ENCODE measurements at regions not wholly inside any gene's neighbourhood (a gene's known extent, or its start where the extent isn't known, plus 50 kb on each side); places are given as distances from the start of the nearest gene placed in this dataset.

DNA sequence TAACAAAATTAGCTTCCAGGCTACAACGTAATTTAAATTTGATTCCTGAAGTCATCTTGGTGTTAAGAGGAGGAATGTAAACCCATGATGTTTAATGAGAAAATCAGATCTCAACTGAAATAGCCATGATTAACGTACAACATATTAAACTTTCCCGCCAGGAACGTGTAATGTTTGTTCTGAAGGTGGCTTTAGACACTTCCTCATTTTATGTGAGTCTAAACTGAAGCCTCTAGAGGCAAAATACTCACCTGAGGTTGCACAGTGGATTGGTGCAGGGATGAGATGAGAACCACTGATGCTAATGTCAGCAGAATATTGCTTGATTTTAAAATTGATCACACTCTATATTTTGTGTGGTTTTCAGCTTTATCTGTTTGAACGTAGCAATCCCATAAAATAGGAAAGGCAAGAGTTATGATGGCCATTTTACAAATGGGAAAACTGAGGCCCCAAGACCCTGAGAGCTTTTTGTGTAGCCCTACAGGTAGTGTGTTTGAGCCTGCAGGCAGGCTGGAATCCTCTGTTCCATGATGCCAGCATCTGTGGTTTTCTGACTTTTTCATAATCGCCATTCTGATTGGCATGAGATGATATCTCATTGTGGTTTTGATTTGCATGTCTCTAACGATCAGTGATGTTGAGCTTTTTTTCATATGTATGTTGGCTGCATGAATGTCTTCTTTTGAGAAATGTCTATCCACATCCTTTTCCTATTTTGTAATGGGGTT lies 243.7 kb upstream of the BMPER start:
- no peak for DNase-seq

DNA sequence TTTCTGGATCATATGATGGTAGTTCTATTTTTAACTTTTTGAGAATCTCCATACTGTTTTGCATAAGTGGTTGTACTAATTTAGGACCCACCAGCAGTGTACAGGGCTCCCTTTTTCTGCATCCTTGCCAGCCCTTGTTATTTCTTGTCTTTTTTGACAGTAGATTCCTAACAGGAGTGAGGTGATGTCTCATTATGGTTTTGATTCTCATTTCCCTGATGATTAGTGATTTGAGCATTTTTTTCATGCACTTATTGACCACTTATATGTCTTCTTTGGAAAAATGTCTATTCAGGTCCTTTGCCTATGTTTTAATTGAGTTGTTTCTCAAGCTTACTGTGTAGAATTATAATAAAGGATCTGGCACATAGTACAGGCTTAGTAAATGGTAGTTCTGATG lies 238.8 kb upstream of the BMPER start:
- no peak for DNase-seq

DNA sequence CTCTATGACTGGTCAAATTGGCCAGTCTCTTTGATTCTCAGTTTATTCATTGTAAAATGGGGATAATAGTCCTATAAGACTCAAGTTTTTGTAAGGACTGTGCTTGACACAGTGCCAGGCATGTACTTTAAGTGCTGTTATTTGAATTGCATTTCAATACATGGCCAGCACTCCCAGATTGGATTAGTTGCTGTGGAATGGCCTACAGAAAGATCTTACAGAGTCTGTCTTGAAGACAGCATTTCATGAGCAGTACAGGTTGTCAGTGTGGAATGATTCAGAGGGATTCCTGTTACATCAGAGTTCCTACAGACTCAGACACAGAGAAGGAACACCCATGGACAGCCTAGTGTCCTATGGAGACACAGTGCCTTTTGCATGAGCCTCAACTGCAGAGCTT lies 238.1 kb upstream of the BMPER start:
- DNase-seq: no peak

DNA sequence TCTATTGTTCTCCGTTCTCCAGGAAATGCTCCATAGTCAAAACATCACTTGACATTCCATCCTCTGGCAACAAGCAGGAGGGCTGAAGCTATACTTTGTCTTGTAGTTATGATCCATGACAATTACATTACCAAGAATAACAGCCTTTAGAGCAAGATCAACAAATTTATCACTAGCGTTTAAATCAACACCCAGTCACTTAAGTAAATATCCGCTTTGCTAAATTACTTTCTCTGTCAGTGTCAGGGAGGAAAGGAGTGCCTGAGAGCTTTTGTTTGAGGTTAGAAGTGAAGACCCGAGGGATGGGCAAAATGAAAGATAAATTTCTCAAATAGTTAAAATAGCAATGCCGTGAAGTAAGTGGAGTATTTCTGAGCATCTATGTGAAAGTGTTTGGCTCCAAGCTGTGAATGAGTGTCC lies 236.1 kb upstream of the BMPER start:
- no peak for DNase-seq

DNA sequence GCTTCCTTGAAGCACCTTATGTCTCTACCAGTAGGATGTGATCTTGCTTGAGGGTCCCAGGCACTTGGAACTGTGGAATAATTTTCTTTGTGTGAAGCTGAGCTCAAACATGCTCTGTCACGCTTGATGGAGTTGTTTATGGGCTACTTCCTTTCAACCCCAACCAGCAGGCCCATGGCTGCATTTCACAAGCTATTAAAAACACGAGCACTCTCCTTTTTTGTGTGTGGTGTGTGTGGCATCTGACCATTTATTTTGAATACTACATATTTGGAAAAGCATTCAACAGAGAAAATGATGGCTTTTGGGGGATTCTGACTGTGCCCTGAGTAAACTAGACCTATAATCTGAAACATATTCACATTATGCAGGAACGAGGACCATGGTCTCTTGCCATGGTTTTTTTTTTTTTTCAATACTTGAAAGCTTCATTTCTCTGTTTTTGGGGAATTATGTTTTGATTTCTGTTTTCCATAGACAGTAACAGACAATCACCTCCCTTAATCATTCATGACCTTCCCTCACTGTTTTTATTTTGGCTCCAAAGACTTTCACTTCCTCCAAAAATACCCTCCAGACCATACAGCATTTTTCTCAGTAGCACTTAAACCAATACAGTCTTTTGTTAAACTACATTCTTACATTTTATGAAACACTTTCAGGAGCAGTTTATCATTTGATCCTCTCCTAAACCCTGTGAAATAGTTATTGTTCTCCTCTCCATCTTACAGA lies 233.6 kb upstream of the BMPER start:
- DNase-seq: no peak

DNA sequence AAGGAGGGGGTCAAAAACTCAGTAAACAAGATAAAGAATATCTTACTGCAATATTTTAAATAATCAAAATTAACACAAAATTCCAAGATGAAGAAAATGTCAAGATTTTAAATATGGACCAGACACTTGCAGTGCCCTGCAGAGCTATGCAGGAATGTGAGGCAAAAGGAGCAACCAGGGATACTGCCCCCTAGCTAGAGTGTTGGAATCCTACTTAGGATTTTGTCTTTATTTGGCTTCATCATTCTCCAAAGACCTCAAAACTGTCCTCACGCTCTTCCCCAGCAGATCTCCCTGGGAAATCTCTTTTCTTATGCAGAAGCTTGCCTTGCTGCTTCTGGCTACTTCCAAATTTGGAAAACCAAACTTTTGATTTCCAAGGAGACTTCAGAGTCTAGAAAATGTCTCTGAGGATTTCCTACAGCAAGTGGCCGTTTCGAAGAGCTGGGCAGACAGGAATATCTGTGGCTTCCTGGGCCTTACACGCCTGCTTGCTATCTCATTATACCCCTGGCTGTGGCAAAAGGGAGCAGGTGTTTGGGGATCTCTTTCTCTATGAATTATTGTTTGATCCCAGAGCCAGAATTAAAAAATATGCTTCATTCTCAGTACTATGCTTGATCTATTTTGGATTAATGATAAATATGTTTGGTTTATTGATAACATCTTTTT lies 232.2 kb upstream of the BMPER start:
- no peak for DNase-seq

DNA sequence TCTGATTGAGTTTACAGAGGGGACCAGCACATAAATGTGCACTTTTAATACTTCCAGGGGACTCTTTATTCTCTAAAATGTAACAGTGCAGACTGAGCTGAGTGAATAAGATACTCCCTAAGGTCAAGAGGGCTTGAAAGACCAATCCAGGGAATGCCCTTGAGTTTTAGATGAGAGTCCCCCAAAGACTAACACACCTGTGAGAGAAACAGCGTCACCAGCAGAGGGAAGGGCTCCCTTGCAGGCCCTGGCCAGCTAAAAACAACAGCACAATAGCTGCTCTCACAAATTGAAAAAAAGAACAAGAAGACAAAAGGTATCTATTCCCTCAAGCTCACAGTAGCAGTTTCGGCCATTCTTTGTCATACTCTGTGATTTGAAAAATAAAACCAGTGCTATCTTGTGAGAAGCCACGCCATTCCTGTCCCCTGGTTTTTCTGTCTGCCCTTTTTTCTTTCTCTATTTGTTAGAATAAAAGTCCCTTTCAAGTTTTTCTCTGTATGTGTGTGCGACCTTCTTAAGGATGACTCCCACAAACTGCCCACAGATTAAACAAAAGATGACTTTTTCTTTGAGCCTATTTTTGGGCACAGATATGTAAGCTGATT lies 230.4 kb upstream of the BMPER start:
- DNase-seq: no peak

DNA sequence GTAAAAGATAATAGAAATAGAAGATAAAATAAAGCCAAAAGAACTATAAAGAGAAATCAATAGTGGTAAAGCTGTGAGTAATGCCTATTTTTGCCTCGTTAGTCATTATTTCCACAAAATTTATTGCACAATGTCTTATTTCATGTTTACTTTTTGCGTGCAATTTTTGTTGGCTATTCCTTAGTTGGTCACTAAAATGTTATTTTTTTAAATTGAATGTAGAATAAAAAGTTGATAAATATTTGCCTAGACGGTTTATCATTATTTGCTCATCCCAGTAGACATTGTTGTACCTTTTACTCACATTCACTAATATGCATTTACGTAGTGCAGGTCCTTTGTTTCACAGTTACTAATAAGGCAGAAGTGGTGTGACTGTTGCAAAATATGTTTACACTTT lies 227.8 kb upstream of the BMPER start:
- no peak for DNase-seq

DNA sequence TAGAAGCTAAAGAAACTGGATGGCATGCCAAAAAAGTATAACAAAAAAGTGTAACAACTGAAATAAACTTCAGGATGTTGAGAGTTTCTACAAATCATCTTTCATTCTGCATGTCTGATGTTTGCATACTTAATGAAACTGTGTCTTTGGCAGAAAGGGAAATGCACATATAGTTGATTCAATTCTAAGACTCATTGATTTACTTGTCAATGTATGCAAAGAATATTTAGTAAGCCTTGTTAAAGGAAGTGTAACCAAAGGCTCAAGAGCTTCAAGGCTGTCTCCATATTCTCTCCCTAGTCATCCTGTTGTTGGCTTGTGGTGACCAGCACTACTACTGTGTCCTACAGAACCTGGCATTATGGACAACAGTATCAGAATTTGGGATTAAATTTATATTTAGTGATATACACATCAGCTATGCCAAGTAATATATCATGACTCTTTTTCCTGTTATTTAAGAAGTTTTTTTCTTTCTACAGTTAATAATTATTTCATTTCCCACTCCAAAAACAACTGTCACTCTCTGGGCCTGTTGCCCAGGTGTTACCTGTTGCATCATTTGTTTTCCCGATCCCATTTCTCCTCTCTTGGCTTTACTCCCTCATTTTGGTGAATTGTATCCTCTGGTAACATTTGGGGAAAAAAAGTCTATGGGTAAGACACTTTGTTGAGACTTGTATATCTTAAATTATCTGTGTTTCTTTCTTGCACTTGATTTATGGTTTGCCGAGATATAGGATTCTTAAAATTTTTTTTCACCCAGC lies 226.6 kb upstream of the BMPER start:
- DNase-seq: no peak

DNA sequence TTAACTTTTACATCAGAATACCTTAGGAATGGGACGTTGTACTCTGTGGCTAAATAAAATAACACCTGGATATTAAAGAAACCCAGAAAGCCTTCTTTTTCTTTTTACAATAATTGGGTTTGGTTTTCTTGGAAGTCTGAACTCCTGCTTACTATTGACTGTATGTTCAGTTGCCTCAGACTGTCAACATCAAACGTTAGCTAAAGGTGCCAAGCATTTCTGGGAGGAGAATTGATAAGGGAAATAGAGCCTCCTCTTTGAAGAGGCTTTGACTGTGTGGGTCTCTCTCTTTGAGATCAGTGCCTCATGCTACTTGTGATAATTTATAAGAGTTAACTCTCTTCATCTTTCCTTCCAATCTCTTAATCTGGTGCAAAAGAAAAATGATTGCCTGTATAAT lies 224.7 kb upstream of the BMPER start:
- no peak for DNase-seq

DNA sequence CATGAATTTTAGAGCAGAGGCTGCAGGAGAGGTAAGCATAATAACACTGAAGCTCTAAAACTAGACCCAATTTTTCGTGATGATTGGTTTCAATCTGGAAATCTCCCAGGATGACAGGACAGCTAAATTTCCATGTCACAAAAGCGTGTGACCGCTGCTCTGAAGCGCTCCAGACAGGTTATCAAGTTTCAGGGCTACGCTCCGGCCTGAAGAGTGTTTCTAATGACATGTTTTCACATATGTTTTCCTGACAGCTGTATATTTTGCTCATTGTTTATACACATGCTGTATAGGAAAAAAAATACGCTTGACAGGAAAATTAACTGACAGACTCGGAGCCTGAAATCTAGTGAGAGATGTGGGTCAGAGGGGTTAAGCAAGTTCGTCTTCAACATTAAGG lies 219.8 kb upstream of the BMPER start:
- DNase-seq: no peak

DNA sequence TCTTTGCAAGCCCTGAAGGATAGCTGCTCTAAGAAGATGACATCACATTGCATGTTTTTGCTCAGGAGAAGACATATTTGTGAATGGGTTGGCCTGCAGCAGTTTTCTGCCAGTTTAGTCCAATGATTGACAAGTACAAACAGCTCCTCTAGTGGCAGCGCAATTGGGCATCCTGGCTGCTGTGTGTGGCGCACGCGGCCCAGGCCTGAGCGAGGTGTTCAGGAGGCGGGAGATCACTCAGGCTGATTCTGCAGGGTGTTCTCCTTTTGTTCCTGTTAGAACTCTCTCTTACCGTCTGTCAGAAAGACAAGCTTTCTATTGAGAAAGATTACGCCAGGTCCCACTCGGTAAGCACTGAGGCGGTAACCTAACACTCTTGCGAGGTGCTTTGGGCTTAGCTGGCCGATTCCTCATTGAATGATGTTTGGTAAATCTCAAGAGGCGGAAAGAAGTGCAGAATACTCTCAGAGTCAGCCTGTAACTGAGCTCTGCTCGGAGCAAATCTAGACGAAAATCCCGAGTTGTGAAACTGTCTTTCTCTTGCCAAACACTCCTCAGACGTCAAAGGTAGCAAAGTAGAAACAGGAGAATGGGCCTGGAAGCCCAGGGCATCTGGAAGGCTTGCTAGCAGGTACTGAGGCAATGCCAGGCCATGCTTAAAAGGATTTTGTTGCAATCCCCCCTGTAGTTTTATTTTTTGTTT lies 219.2 kb upstream of the BMPER start:
- no peak for DNase-seq

DNA sequence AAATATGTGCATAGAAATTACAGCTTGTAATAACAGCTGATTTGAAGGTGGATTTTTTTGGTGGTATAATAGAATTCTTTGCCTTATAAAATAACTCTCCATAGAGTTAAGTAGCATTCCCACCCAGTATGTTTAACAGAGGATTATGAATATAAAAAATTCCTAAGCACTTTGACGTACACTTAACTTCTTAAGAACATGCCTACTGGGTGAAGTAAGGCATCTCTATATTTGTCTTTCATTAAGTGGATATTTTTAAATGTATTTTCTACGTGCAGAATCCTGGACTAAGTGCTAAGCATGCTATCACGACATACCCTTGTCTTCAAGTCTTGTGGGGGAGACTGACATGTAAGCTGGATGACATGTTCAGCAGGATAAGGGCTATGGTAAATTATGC lies 217.7 kb upstream of the BMPER start:
- no peak for DNase-seq

DNA sequence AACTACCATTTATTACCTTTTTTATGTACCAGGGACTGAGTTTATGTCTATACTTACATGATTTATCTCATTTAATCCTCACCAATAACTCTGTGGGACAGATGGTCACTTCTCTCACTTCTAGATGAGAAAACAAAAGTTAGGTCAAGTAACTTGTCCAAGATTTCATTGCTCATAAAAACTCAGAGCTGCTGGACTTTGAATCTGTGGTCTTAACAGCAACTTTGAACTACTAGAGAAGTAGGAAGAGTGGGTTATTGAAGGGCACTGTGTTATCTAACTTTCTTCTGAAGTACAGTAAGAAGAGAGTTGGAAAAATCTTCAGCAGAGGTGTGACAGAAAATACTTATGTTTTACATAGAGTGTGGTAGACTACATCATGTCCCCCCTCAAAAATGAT lies 214.2 kb upstream of the BMPER start:
- no peak for DNase-seq

DNA sequence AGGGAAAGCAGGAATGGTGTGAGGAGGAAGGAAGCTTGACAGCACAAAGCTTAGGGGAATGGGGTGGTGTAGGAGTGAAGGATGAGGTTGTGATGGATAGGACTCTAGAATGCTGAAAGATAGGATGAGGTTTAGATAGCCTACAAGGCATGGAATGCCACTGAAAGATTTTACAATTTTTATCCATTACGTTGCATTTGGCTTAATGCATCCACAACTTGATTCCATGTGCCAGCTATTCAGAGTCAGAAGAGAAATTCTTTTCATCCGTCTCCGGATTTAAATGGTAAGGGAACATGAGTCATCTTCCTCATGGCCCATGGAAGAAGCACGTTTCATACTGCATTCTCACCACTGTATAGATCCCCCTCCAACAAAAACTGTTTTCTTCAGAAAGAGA lies 212.4 kb upstream of the BMPER start:
- no peak for DNase-seq

DNA sequence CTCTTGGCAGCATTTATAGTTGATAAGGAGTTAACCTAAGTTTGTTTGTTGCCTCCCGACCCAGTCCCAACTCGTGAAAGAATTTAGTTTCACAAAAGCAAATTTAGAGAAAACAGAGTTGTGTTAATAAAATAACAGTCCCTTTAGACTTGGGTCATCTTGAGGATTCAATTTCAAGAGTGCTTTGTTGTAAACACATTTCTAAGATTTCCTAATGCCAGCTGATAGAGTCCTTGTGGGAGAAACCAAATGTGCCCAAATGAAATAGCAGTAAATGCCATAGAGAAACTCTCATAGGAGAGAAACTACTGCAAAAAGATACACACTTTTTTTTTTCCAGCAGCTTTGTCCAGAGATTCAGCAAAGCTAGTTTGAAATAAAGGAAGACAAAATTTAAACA lies 211.3 kb upstream of the BMPER start:
- DNase-seq: no peak

DNA sequence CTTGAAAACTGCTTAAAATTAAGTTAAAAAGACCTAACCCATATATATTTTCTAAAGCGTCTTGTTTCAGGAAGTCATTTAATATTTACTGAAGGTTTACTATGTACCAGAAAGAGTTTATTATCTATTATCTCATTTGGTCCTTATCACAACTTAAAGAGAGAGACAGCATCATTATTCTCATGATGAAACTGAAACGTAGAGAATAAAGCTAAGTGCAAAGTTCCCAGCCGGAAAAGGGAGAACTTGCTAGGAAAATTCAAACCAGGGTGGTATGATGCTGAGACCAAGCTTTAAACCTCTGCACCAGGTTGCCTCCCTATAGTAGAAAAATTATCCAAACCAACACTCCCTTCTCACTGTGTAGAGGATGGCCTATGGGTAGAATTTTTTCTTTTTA lies 207.7 kb upstream of the BMPER start:
- no peak for DNase-seq

DNA sequence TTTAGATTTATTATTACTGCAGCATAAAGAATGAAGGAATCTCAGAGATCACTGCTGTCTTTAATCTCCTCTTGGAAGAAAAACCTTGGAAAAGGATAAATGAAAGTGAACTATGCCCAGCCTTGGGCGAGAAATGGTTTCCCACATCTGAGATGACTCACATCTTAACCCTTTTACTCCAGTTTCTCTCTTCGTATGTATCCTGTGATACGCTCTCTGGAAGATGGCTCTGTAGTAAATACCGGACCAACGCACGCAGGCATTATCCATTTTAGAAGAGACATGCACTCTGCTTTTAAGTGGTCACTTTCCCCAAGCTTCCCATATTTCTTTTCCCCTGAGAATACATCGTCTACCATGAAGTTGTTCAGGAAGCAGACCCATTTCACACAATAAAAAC lies 207.3 kb upstream of the BMPER start:
- DNase-seq: no peak

DNA sequence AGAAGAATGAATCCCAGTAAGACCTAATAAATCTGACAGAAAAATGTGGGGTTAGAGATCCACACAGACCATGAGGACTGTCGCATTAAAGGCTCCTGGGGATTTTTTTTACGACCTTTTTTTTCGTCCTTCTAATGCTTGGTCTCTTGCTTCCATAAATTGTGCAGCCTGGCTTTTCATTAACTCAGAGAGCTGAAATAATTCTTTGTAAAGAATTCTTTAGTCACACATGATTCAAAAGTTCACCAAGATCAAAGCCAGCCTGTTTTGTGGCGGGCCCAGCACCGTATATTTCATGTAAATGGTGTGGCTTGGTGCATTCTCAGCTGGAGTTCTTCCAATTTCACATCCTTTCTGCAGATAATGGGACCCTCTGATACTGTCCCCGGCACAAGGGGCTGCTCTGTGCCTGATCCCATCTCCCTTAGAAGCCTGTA lies 206.6 kb upstream of the BMPER start:
- no peak for DNase-seq

DNA sequence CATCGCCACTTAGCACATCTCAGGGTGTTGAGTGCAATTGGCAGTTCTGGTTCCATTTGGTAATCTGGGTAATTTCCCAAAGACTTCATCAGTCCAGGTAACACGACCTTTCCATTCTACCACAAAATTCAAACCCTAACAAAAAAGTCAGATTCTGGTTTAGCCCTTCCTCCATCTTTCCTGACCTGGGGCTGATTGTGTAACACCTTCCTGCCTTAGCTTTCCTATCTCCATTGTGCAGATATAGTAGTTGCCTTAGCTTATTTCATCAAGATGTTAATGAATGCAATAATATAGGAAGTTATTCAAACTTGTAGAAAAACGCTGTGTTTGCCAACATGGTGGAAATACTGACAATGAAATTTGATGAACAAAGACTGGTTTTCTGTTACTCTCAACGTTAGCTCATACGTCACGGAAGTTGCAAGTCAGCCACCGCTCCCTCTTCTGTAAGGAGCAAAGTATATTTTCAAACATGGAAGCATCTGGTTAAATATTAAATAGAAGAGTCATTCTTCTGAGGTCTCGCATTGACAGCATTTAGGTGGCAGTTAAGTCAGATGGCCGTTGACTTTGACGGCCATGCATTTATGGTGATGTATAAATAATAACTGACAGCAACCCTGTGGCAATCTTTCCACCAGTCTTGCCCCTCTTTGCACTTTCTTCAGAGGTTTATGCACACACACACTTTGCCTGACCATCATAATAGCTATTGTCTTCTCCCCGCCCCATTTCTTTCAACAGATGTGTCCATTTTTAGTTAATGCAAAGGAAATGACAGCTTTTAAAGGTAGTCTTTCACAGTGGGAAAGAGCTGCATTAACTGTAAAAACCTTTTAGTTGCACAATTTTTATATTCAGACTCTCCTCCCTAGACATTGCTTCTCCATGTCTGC lies 205.1 kb upstream of the BMPER start:
- no peak for DNase-seq

DNA sequence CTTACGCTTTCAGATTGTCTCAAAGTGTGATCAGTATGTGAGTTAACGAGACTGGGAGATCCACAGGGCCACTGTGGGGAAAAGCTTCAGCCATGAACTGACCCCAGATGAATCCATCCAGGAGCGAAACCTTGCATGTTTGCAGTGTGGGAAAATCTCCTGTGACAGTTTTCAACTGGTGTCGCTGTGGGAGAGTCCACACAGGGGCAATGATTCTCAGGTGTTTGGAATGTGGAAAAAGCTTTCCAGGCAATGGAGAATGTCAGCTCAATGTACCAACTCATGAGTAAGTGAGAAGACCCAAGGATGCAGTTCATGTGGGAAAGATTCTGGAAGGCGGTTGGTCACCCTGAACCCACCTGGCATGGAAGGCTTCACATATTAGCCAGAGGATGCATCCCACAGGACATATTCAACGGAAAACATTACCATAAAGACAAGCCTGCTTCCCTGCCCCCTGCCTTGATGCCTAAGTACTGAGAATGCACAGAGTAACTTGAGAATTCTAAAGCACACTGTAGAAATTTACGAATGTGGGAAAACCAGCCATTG lies 204.1 kb upstream of the BMPER start:
- no peak for DNase-seq
